ENCODE measurements at regions not wholly inside any gene's neighbourhood (a gene's known extent, or its start where the extent isn't known, plus 50 kb on each side); places are given as distances from the start of the nearest gene placed in this dataset.

- FAIRE-seq (no peak), ATAC-seq (no peak), DNase-seq (ENCODE audit: extremely low read depth in 1 of 4, low spot score in 3 of 4) (no peak)
- Histone ChIP-seq H3K4me1 (replicated peaks in 1 of 2; ENCODE audit: control insufficient read depth in 2 of 2, insufficient read depth in 2 of 2, low read length in 2 of 2) (no peaks in the 10 kb centered on the region), H3K27me3 (ENCODE audit: control insufficient read depth in 2 of 2, insufficient read depth in 2 of 2, low read length in 2 of 2) (no peaks in the 10 kb centered on the region), H4K20me1 (replicated peaks; ENCODE audit: control insufficient read depth, insufficient read depth, low read length) (no peaks in the 10 kb centered on the region), H3K27ac (ENCODE audit: extremely low read depth, low read depth, low read length) (no peak overlapping the region), H3K9me1 (ENCODE audit: control insufficient read depth, insufficient read depth, low read length) (no peaks in the 10 kb centered on the region), H3K9ac (ENCODE audit: insufficient read depth in 1 of 2, low read depth in 2 of 2, low read length in 2 of 2) (no peak overlapping the region), H3K36me3 (ENCODE audit: control insufficient read depth, insufficient read depth, low read length) (no peaks in the 10 kb centered on the region), H3K79me2 (ENCODE audit: control insufficient read depth, insufficient read depth, low read length) (no peaks in the 10 kb centered on the region), H3K9me3 (replicated peaks; ENCODE audit: control insufficient read depth, insufficient read depth, low read depth, low read length) (no peaks in the 10 kb centered on the region; the same call in 1 of the 2 replicates), H3K4me2 (ENCODE audit: insufficient read depth, low read length) (no peak overlapping the region), H3K4me3 (no peak overlapping the region), H2AFZ (ENCODE audit: low read depth, low read length) (no peak overlapping the region)
- no TSS peak for BruUV-seq (replicated peaks)
- POLR2A ChIA-PET = no interaction called here
- WGBS (ENCODE audit: insufficient coverage, low coverage, missing lambda C conversion rate) = 22% methylated on average over 3 of the region's 3 CpGs
- intact Hi-C loops (cut with micrococcal nuclease) (no loop called here), in situ Hi-C loops (cut with MboI) (no loop called here)
- CTCF ChIA-PET (ENCODE audit: low intra/inter-chr PET ratio) = no interaction called here
- no peak for TF ChIP-seq SRSF7 (optimal IDR thresholded peaks at IDR 0.05; ENCODE audit: low read depth, low read length)
- no peak for TF ChIP-seq ZNF830 (CRISPR knock-in tag; IDR thresholded peaks at IDR 0.05)
- TF ChIP-seq NCOA6 (IDR thresholded peaks at IDR 0.05) = no peak
- no peak for TF ChIP-seq ZNF354B (CRISPR knock-in tag; IDR thresholded peaks at IDR 0.05)
- no peak for TF ChIP-seq HOXB6 (CRISPR knock-in tag; IDR thresholded peaks at IDR 0.05; ENCODE audit: borderline replicate concordance)
- TF ChIP-seq ZNF121 (CRISPR knock-in tag; conservative IDR thresholded peaks at IDR 0.05) = no peak
- TF ChIP-seq CBX2 (IDR thresholded peaks at IDR 0.05; ENCODE audit: insufficient read depth, low read length, poor library complexity, severe bottlenecking) = no peak
- no peak for TF ChIP-seq CUX1 (CRISPR knock-in tag; IDR thresholded peaks at IDR 0.05)
- TF ChIP-seq MLX (CRISPR knock-in tag; conservative IDR thresholded peaks at IDR 0.05) = no peak
- no peak for TF ChIP-seq POLR3A (IDR thresholded peaks at IDR 0.05; ENCODE audit: borderline replicate concordance, extremely low read depth, insufficient read depth, insufficient read length)
These were observed 150.6 kb upstream of the DOCK10 start for GRCh38 chr2:225192869-225193268.
